ENCODE measurements at regions not wholly inside any gene's neighbourhood (a gene's known extent, or its start where the extent isn't known, plus 50 kb on each side); places are given as distances from the start of the nearest gene placed in this dataset.
"Not testable (repeated sequence)": the region's sequence is repeated elsewhere in the genome, so short reads cannot be mapped to it uniquely, and the experiment has no call there.

DNA sequence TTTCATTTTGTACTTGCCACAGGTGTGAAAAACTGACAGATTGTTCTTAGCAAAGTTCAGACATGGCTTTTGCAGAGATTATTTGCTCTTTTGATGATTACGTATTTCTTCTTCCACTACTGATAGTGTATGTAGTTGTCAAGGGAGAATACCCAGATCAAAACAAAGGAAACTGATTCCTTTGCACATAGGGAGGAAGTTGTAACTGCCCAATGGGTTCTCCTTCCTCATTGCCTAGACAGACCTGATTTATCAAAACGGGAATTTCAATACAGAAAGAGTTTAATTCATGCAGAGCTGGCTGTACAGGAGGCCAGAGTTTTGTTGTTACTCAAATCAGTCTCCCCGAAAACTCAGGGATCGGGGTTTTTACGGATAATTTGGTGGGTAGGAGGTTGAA, 214.7 kb downstream of the BCAS1 start:
- DNase-seq = no peak

DNA sequence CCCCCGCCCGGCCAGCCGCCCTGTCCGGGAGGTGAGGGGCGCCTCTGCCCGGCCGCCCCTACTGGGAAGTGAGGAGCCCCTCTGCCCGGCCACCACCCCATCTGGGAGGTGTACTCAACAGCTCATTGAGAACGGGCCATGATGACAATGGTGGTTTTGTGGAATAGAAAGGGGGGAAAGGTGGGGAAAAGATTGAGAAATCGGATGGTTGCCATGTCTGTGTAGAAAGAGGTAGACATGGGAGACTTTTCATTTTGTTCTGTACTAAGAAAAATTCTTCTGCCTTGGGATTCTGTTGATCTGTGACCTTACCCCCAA, 215.8 kb downstream of the BCAS1 start:
- DNase-seq = not testable (repeated sequence)

- no peak for DNase-seq
Measured at GRCh38 chr20:53853111-53853713, 217.2 kb downstream of the BCAS1 start.

DNA sequence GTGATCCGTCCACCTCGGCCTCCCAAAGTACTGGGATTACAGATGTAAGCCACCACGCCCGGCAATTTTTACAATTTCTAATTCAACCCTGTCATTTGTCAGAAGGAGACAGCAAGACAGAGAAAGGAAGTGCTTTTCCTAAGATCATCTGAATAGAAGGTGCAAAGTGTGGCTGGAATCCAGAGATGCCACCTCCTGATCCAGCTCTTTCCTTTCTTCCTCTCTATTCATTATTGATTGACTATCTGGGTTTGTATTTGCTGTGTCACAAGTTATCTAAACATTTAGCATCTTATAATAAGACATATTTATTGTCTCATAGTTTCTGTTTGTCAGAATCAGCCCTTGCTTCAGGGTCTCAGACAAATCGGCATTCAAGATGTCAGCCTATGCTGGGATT, 217.7 kb downstream of the BCAS1 start:
- DNase-seq = no peak

- no peak for DNase-seq
Measured at GRCh38 chr20:53852014-53852413, 218.4 kb downstream of the BCAS1 start.

- DNase-seq = no peak
Measured at GRCh38 chr20:53850319-53850718, 220.1 kb downstream of the BCAS1 start.

GRCh38 chr20:53849471-53850059, 220.8 kb downstream of the BCAS1 start:
- no peak for DNase-seq

DNA sequence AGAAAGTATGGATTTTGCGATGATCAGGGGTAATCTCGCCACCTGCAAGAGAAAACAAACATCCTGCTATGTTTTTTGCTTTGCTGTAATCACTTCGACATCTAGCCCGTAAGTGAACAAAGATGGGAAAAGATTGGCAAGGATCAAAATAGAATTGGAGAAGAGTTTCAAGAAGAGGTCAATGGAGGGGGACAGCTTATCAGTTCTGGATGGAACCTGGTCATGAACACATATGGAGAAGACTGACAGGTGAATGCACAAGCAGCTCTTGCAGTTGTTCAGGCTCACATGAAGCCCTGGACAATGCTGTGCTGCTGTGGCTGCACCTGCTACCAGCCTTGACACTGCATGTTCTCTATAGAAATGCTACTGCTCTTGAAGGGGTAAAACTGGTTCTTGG, 222.1 kb downstream of the BCAS1 start:
- no peak for DNase-seq

GRCh38 chr20:53847837-53848170, 222.6 kb downstream of the BCAS1 start:
- DNase-seq = no peak

GRCh38 chr20:53847139-53847836, 223.1 kb downstream of the BCAS1 start:
- no peak for DNase-seq

DNA sequence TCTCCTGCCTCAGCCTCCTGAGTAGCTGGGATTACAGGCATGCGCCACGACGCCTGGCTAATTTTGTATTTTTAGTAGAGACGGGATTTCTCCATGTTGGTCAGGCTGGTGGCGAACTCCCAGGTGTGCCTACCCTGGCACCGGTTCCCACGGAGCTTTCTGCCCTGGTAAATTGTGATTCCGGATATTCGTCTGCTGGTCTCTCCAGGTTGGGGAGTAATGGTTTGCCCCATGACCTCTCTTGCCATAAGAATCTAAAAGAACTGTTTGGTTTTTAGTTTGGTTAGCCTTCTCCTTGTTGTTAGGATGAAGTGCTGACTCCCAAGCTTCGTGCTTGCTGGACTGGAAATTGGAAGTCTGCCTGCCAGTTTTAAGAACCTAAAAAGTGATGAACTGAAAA, 223.8 kb downstream of the BCAS1 start:
- DNase-seq = no peak

GRCh38 chr20:53845980-53846379, 224.4 kb downstream of the BCAS1 start:
- no peak for DNase-seq

DNA sequence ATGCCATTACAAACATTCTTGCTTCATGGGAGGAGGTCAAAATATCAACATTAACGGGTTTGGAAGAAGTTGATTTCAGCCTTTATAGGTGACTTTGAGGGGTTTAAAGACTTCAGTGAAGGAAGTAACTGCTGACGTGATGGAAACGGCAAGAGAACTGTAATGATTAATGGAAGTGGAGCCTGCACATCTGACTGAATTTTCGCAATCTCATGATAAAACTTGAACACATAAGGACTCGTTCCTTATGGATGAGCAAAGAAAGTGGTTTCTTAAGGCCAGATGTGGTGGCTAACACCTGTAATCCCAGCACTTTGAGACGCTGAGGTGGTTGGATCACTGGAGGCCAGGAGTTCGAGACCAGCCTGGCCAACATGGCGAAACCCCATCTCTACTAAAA, 226.1 kb downstream of the BCAS1 start:
- DNase-seq = no peak

GRCh38 chr20:53843645-53844044, 226.7 kb downstream of the BCAS1 start:
- DNase-seq = no peak

GRCh38 chr20:53842301-53843099, 227.9 kb downstream of the BCAS1 start:
- DNase-seq = no peak

- no peak for DNase-seq
Measured at GRCh38 chr20:53841741-53842140, 228.7 kb downstream of the BCAS1 start.

DNA sequence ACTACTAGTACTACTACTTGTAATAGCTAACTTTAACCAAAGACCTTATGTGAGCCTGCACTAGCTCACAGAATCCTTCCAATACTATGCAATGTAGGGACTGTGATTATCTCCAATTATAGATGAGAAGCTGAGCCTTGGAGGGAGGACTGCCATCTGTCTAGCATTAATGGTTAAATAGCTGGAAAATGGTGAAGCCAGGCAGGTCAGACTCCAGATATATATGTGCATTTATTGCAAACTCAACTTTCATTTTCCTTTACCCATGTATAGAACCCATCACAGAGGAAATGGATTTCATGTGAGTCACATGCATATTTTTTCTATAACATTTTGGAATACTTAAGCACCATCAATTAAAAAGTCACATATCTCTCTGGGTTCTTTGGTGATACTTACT, 229.9 kb downstream of the BCAS1 start:
- DNase-seq = no peak

DNA sequence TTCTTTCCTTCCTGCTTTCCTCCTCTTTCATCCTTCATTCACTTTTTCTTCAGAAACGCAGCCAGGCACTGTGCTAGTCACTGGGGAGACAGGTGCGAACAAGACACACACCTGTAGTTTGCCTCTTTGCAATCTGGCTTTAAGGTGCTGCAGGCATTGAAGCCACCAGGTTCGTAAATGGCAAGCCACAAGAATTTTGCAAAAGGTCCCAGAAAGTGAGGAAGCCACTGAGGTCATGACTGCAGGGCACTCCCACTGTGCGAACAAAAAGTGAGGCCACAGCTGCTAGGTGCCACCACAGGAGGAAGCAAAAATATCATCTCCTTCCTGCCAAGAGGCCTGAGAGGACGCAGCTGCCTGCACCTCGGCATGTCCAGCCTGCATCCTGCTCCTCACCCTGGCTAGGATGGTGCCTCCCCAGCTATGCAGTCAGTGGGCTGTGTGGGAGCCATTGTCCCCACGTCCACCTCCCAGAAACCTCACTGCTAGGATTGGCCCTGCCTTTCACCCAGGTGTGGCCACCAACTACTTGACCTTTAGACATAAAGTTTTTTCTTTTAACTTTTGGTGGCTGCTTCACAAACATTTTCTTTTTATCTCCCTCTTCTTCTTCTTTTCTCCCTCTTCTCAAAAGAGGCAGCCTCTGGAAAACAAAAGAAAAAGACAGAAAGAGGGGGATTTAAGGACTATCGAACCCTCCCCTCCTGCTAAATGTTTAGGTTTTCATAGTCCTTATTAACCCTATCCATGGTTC, 230.8 kb downstream of the BCAS1 start:
- DNase-seq = no peak

DNA sequence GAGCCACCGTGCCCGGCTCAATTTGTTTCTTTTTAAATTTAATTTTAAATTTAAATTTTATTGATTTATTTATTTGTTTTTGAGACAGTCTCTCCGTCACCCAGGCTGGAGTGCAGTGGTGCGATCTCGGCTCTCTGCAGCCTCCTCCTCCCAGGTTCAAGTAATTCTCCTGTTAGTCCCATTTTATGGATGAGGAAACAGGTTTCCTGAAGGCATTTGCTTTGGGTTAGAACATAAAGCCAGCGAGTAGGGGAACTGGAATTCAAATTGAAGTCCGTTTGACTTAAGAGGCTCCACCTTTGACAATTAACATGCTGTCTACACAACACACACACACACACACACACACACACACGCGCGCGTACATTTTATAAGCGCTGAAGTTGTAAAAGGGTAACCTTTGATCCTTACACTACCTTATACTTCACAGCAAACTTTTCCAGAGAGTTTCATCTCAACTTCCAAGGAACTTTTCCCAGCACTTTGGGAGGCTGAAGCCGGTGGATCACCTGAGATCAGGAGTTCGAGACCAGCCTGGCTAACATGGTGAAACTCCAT, 232.0 kb downstream of the BCAS1 start:
- no peak for DNase-seq

GRCh38 chr20:53837126-53837826, 233.1 kb downstream of the BCAS1 start:
- DNase-seq = no peak

- DNase-seq = no peak
Measured at GRCh38 chr20:53834749-53835148, 235.6 kb downstream of the BCAS1 start.

DNA sequence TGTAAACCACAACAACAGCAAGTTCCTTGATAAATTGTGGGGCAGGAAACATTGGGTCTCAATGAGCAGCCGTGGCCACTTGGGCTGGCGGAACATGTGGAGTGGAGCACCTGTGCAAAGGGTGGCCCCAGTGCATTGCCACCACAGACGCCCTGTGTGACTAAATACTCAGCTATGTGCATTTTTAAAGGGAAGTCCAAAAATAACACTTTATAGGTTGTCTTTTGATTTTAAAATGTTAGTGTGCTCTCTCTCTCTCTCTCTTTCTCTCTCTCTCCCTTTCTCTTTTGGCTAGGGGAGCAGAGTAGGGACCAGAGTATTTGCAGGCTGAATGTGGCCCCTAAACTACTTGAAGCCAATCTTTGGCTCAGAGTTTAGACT, 236.3 kb downstream of the BCAS1 start:
- no peak for DNase-seq

All from NCI-H510A treated with DMSO at 0.1 percent for 48 hours (cell line).